NOMO-1 treated with dmso at 0.1 percent for 144 hours (cell line): ENCODE measurements at regions not wholly inside any gene's neighbourhood (a gene's known extent, or its start where the extent isn't known, plus 50 kb on each side); places are given as distances from the start of the nearest gene placed in this dataset.

Experiments
- DNase-seq: peaks from one replicate; lab custom pipeline; 2025; ENCODE audit not compliant: unreplicated experiment; lab: John Stamatoyannopoulos, UW

GRCh38 chr18:43481069-43481468, 203.8 kb upstream of the SYT4 start:
- DNase-seq, result no peak

GRCh38 chr18:43482136-43482535, 204.8 kb upstream of the SYT4 start:
- no peak for DNase-seq

- no peak for DNase-seq
Observed at GRCh38 chr18:43482600-43482999, 205.3 kb upstream of the SYT4 start.

GRCh38 chr18:43484710-43485109, 207.4 kb upstream of the SYT4 start:
- no peak for DNase-seq

GRCh38 chr18:43485545-43485963, 208.3 kb upstream of the SYT4 start:
- no peak for DNase-seq

DNA sequence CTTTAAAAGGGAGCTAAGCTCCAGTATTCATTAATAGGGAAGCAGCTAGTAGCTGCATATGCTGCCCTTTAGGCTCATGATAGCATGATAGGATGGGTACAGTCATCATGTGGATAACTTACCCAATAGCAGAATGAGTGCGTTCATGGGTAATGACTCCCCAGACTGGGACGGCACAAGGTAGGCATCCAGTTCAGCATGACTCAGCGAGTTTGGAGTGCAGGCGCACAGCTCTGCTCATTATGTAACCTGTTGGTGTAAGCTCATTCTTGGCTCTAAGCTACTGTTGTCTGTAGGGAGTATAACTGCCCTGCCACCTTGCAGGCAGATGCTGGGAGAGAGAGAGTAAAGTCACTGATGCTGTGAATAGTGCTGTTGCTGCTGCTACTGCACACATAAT, 209.2 kb upstream of the SYT4 start:
- no peak for DNase-seq

GRCh38 chr18:43501099-43501498, 223.8 kb upstream of the SYT4 start:
- DNase-seq, result no peak

- DNase-seq, result no peak
Observed at GRCh38 chr18:43506935-43507334, 229.6 kb upstream of the SYT4 start.

- no peak for DNase-seq
Observed at GRCh38 chr18:43507842-43508481, 230.7 kb upstream of the SYT4 start.

DNA sequence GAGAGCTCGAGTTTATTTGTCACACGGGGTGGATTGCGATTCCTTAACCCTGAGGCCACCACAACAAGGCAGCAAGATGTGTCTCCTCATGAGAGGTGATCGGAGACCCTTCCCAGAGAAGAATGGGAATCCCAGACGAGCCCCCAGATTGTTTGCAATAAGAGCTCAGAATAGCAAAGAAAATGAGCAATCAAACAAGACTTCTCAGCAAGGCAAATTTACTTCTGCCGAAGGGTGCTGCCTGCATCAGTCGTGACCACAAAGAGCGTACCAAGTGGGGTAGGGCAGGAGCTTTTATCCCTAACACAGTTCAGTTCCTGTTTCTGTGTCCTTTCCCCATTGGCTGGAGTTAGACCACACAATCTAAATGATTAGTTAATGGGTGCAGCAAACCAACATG, 237.5 kb upstream of the SYT4 start:
- no peak for DNase-seq

GRCh38 chr18:43515481-43515880, 238.2 kb upstream of the SYT4 start:
- DNase-seq, result no peak

DNA sequence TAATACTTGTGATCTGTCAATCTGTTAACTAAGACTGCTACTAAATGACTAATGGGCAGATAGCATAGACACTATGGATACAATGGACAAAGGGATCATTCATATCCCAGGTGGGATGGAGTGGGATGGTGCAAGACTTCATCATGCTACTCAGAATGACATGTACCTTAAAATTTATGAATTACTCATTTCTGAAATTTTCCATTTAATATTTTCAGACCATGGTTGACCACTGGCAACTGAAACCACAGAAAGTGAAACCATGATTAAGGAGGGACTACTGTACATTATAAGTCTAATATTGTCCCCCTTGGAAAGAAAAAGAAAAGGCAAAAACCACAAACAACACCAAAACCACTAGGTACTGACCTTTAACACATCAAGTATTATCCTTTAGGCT, 247.0 kb upstream of the SYT4 start:
- DNase-seq, result no peak

GRCh38 chr18:43525169-43525568, 247.9 kb upstream of the SYT4 start:
- DNase-seq, result no peak

GRCh38 chr18:43526426-43527145, 249.3 kb upstream of the SYT4 start:
- no peak for DNase-seq

DNA sequence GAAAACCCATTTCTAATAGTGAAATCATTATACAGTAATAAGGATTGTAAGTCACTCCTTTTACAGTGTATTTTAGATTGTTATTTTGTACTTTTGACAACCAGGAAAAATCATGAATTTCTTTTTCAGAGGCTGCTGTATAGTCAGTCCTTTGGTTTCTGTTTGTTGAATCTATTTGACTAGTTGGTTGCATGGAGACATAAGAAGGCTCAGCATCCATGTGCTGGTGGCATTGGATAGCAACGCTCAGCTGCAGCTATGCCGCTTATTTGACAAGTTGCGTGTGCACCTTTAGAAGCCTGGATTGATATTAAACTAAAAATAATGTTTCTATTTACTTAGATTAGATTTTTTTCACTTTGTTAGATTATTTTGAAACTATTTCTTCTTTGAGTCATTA, 254.1 kb upstream of the SYT4 start:
- no peak for DNase-seq

- DNase-seq, result no peak
Observed at GRCh38 chr18:43533371-43533770, 256.1 kb upstream of the SYT4 start.

DNA sequence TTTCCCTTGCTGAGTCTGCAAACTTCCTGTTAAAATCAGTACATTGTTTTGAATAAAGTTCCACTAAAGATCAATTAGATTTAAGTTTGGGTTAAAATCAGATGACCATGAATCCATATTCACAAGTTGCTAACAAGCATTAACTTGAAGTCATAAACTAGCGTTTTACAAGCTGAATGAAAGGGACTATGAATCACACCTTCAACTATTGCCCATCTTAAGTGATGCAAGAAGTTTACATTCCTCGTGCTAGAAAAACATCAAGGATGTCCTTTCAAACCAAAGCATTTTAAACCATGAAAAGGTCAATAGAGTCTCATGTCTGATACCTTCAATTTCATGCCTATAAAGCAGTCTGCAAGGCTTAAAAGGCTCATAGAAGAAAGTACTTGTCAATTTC, 257.2 kb upstream of the SYT4 start:
- DNase-seq, result no peak

DNA sequence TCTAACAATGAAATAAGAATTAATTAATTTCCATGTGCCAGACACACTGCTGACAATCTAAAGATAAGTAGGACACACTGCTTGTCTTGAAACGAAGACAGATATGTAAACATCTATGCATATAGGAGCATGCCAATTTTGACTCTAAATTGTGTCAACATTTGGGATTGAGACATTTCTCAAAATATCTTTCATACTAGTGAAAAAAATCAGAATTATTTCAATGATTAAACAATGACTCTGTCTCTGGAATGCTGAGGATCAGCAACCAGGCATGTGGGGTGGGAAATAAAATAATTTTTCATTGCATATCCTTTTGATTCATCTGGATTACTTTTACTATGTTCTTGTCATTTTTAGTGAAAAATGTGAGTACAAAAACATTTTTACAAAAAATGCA, 262.6 kb upstream of the SYT4 start:
- DNase-seq, result no peak

DNA sequence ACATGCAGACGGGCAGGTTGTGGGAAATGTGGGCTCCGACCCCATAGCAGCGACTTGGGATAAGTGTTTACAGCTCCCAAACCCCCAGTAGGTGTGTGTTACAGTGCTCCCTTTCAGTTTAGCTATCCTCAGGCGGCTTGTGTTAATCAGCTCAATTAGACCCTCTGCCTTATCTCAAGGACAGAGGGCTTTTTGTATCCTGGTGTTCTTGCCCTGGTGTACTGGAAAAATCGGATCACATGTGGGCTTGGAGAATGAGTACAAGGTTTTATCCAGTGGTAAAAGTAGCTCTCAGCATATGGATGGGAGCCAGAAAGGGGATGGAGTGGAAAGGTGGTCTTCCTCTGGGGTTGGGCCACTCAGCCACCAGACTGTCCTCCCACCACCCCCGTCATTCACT, 264.7 kb upstream of the SYT4 start:
- no peak for DNase-seq

- no peak for DNase-seq
Observed at GRCh38 chr18:43543236-43543635, 265.9 kb upstream of the SYT4 start.

- no peak for DNase-seq
Observed at GRCh38 chr18:43547456-43547855, 270.2 kb upstream of the SYT4 start.

DNA sequence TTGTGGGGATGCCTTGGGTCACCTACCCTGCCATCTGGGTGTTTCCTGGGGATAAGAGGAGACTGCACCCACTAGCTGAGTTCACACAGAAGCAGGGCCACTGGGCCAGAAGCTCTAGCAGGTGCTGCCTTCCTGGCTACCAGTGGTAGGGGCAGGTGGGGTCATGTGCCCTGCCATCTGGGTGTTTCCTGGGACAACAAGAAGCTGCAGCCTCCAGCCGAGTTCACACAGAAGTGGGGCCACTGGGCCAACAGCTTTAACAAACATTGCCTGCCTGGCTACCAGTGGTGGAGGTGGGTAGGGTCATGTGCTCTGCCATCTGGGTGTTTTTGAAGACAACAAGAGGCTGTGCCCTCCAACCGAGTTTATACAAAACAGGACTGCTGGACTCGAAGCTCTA, 282.2 kb upstream of the SYT4 start:
- no peak for DNase-seq

GRCh38 chr18:43563780-43564179, 286.5 kb upstream of the SYT4 start:
- DNase-seq, result no peak
